NCI-H460 (cell line): ENCODE measurements at regions not wholly inside any gene's neighbourhood (a gene's known extent, or its start where the extent isn't known, plus 50 kb on each side); places are given as distances from the start of the nearest gene placed in this dataset.
"Not testable (repeated sequence)": the region's sequence is repeated elsewhere in the genome, so short reads cannot be mapped to it uniquely, and the experiment has no call there.

Source experiments
- DNase-seq: peaks from one replicate; pipeline ENCODE4 v3.0.0-alpha.2; 2016; ENCODE audit warnings: low read depth; ENCODE audit errors: extremely low read depth

DNA sequence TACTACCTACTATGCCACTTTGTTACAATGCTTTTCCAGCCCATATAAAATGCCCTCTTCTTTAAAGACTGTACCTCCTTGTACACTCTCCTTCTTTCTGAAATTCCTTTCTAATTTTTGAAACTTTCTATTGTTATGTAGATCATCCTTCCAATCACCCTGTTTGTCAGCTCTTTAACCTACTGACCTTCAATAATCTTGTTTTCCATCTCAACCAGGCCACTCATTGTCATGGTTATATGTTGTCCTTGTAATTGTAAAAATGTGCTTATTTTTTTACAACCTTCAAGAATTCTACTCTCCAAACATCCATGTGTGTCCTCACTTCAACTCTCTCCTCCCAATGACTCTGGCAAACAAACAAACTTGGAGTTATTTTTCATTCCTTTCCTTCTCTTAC is 1172.6 kb upstream of the CELF2 start:
- no peak for DNase-seq

DNA sequence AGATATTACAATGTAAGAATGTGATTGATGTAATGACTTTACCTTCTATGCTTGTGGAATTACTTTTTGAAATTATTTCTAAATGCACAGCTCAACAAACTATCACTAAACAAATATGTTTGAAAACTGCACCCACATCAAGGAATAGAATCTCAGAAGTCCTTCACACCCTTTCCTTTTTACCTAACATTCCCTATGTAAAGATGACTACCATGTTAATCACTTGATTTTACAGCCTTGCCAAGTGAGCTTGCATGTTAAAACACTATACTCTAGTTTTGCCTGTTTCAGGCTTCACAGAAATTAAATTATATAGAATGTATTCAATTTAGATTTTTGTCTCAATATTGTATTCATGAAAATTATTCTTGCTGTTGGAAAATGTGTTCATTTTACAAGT is 1169.4 kb upstream of the CELF2 start:
- no peak for DNase-seq

DNA sequence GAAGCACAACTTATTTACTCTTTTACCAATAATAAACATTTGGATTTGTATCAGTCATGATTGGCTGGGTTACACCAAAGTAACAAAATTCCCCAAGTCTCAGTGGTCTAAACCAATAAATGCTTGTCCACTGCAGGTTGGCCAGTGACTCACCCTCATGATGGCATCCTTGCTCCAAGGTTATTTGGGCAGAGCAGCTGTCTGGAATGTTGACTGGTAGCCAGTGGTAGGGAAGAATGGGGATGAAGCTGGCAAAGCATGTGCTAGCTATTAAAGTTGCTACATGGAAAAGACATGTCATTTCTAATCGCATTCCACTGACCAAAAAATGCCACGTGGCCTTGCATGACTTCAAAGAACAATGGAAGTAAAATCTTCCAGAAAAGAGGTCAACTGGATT is 1168.7 kb upstream of the CELF2 start:
- no peak for DNase-seq

DNA sequence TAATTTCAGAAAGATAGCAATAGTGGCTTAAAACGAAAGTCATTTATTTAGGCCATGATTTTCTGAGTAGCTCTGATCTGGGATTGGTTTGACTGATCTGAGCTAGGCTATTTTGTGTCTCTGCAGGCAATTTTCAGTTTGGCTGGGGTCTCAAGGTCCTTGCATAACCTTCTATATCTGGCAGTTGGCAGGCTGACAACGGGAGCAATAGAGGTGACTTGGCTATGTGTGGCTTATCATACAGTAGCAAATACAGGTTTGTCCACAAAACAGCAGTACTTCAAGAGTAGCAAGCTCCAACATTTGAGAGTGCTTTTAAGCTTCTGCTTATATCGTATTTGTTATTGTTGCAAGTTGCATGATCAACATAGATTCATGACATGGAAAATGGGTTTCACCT is 1167.3 kb upstream of the CELF2 start:
- DNase-seq: no peak

DNA sequence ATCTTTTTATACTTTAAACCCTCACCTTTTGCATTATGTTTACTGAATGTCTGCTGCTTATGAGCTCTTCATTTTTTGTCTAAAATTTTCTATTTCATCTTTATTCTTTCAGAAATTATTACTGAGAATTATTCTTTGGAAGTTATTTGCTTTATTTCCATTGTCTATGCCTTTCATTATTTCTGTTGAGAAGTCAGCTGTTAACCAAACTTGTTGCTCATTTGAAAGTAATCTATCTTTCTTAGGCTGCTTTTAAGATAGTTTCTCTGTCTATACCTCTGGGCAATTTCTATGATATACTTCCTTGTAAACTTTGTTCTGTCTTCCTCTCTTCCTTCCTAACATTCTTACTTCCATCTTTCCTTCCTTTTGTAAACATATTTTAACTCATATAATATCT is 1165.9 kb upstream of the CELF2 start:
- DNase-seq: no peak

DNA sequence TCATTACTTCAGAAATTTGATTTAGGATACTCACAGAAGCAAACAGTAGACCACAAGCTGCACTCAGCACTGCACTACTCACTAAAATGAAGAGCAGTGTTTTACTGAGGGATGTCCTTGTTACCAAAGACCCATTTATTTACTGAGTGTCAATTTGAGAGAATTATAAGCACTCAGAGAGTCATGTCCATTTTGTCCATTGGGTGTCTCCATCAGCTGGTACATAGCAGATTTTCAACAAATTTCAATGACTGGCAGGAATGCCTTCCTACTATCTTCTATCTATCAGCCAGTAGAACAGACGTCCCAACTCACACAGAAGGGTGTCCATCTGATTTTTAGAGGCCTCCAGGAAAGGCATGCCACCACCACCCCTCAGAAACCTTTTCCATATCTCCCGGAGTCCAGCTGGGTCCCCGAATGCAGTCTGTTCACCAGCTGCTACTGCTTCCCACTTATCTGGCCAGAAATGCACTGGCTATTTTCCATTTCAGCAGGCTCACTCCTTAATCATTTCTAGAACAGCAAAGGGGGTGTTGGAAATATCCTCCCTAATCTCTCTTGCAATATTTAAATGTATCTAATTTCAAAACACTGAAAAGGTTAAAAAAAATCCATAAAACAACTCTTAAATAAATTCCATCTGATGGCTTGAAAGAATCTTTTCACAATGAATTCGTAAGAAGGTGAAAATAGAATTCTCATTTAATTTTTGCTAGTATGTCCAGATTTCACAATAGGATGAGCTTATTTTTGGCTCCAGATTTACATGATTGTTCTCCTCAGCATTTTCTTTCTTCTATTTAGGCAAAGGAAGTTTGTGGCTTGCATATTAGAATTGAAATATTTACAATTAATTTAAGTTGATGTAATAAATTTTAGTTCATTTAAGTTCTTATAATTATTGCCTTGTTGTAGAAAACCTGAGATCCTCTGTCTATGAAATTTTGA is 1164.0 kb upstream of the CELF2 start:
- no peak for DNase-seq

DNA sequence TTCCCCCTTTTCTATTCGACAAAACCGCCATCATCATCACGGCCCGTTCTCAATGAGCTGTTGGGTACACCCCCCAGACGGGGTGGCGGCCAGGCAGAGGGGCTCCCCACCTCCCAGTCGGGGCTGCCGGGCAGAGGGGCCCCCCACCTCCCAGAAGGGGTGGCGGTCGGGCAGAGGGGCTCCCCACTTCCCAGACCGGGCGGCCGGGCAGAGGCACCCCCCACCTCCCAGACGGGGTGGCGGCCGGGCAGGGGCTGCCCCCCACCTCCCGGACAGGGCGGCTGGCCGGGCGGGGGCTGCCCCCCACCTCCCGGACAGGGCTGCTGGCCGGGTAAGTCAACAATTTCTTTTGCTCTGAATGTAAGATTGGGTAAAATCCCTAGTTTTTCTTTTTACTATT is 1162.2 kb upstream of the CELF2 start:
- not testable (repeated sequence) for DNase-seq

DNA sequence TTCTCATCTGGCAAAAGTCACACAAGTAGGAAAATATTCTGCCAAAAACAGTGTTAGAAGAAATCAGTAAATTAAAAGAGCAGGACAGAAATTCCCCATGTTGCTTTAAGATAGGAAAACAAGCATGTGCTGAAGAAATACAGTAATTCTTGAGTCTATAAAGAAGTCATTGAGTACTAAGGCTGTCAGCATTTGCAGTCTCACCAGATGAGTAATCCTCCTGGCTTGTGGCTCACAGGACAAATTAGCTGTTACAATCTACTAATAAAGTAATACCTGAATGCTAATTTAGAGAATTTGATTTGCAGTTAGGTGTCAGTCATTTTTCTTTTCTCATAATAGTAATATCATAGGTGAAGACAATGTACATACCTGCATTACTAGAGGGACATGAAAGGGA is 1158.9 kb upstream of the CELF2 start:
- DNase-seq: no peak

DNA sequence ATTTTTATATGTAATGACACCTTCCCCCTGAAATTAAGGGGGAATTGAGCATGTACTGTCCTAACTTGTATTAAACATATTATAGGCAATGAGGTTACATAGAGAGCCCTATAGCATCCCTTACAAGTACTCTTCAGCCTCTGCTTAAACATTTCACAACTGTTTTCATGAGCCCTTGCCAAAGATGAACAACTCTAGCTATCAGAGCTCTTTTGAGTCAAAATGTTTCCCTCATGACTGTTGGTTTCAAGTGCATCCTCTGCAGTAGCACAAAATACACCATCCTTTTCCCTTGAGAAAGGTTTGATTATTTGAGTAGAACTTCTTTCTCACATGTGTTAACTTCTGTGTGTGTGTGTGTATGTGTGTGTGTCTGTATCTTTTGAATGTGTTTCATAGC is 1157.6 kb upstream of the CELF2 start:
- DNase-seq: no peak

DNA sequence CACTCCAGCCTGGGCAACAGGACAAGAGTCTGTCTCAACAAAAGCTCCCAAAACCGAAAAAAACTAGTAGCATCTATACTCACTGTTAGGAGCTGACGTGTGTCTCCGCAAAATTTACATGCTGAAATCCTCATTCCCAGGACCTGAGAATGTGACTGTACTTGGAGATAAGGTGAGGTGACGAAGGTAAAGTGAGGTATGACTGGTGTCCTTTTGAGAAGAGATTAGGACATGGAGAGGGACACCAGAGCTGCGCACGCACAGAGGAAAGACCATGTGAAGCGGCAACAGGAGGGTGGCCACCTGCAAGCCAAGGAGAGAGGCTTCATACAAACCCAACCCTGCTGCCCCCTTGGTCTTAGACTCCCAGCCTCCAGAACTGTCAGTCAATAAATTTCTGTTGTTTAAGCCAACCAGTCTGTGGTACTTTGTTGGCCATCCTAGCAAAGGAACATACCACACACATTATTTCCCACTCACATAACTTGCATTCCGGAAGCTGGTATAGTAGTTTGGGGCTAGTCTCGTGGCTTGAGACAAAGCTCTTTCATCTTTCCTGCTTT is 1154.0 kb upstream of the CELF2 start:
- no peak for DNase-seq

DNA sequence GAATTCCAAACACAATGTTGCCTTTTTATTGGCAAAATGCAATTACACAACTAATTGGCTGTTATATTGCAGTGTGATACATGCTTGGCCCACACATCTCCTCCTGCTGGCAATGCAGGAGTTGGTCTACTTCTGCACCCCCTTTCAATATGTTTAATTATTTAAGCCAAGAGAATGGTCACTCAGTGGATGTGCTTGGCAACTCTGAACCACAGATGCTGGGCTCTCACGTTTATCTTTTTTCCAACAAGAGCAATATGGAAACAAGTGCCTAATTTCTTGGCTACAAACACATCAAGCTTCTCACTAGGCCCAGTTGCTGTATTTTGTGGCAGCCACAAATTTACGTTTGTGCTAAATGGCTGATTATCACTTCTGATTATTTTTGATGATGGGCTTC is 1149.2 kb upstream of the CELF2 start:
- no peak for DNase-seq

DNA sequence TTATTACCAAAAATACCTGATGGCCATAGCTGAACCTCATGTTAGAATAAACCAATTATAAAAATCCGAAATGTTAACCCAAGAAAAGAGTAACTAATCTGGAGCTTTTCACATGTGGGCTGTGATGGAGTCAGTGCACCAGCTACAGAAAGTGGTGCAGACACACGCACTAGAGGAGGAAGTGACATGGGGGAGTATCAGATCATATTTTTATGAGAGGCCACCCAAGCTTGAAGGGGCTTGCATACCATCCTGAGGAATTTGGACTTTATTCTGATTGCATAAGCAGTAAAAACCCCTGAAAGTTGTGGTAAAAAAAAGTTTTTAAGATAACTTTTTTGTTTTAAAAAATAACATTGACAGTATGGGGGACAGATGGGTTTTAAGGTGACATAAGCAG is 1148.5 kb upstream of the CELF2 start:
- no peak for DNase-seq

DNA sequence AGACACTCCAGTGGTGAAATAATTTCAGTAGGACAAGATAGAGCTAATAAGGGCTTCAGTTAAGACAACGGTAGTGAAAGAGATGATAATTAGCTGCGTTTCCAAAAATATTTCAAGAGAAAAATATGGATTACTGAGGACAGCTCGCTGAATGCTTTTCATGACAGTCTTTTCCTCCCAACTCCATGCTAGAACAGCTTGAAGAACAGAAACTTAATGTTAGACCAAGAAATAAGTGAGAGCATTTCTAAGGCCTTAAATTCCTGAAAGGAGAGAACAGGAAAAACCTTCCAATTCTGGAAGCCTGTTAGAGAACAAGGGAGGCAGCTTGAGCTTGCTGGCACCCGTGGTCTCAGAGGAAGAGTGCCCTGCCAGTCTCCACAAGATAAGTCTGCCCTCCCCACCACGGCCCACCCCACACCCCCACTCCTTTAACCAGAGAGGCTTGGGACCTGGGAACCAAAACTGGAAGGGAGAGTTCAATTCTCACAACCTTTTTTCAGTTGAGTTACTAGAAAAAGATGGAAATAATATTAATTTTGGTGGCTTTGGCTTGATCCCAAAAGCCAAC is 1148.0 kb upstream of the CELF2 start:
- no peak for DNase-seq

DNA sequence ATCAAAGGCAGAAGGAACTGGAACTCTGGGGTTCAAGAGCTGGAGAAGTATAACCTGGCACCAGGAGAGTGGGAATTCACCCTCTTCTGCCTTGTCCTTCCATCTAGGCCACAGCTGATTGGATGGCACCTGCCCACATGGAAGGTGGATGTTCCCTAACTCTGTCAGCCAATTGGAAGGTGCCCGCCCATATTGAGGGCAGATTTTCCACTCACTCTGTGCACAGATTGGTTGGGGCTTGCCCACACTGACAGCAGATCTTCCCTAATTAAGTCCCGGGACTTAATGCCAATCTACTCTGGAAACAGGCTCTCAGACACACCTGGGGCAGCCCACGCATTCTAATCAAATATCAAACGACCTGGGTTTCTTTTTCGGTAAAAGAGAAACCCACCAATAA is 1142.3 kb upstream of the CELF2 start:
- DNase-seq: no peak

DNA sequence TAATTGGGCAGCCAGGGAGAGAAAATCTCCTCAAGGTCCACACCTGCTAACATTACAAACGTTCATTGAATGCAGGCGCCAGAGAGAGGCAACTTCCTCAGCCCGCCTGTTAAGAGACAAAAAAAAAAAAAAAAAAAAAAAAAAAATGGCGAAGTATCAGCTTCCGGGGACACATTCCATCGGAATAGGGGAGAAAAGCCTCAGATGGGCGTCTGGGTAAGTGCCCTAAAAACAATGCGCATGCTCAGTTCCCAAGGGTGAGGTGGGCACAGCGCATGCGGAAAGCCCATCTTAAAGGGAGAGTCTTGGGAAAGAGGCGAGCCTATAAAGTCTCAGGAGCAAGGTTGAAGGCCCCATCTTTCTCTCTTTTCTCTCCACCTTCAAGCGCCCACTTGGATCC is 1139.7 kb upstream of the CELF2 start:
- DNase-seq: no peak

DNA sequence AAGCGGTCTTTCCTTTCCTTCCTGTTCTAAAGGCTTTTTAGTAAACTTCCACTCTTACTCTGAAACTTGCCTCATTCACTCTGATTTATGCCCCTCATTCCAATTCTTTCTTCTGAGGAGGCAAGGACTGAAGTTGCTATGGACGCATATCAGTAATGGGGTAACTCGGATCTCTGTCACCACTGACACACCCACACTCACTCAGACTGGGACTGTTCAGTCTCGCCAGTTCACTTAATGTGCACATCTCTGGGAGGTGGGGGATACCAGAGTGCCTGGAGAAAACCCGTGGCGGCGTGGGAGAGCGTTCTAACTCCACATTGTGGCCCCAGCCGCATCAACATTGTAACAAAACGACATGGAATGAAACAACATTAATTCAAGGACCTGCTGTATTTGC is 1139.3 kb upstream of the CELF2 start:
- no peak for DNase-seq

DNA sequence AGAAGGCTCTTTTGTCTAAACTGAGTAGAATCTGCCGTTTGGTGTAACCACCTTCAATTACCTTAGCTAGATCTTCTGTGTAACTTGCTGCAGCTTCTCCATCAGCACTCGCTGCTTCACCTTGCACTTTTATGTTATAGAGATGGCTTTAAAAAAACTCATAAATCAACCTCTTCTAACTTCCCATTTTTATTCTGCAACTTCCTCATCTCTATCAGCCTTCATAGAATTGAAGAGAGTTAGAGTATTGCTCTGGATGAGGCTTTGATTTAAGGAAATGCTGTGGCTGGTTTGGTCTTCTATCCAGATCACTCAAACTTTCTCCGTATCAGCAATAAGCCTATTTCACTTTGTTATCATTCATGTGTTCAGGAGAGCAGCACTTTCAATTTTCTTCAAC is 1131.9 kb upstream of the CELF2 start:
- no peak for DNase-seq

DNA sequence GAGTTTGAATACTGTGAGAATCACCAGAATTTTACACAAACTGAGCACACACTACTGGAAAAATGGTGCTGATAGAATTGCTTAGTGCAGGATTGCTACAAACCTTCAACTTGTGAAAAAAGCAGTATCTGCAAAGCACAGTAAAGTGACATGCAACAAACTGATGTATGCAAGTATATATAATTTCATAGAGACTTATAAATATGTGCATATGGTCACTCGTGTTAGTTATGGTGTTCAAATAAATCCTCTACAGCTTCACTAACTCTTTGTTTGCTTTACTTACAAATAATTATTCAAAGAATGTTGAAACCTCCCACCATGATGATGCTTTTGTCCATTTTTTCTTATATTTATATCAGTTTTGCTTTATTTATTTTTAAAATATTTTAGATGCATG is 1130.9 kb upstream of the CELF2 start:
- no peak for DNase-seq

DNA sequence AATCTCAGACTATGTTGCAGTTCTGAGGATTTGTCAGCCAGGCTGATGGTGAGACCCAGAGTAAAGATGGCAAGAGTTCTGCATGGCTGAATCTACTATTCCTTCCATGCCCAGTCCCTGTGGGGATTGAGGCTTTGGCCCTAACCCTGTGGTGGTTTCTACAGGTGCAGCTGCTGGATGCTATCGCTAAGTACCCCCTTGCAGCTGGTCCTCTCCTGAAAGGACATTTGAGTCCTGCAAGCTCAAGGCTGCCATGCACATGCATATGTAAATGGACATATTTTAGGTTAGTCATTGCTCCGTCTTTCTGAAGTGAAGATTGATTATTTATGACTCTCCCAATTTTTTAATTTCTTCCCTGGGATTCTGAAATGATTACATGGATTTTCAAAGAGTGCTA is 1122.2 kb upstream of the CELF2 start:
- DNase-seq: no peak

DNA sequence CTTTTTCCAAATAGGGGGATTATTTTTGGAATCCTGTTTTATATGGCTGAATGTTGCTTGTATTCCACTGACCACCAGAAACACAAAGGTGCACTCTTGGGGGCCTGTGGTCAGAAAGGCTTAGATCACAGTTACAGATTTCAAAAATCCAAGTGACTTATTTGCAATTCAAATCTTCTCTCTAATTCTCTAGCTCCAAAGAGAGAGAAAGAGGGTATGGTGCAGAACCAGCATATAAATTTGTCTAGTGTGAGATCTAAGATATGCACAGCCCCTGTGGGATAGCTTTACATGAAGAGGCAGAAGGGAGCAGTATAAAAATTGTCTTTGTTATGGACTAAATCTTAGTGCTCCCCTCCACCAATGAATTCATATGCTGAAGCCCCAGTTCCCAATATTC is 1121.7 kb upstream of the CELF2 start:
- DNase-seq: no peak

DNA sequence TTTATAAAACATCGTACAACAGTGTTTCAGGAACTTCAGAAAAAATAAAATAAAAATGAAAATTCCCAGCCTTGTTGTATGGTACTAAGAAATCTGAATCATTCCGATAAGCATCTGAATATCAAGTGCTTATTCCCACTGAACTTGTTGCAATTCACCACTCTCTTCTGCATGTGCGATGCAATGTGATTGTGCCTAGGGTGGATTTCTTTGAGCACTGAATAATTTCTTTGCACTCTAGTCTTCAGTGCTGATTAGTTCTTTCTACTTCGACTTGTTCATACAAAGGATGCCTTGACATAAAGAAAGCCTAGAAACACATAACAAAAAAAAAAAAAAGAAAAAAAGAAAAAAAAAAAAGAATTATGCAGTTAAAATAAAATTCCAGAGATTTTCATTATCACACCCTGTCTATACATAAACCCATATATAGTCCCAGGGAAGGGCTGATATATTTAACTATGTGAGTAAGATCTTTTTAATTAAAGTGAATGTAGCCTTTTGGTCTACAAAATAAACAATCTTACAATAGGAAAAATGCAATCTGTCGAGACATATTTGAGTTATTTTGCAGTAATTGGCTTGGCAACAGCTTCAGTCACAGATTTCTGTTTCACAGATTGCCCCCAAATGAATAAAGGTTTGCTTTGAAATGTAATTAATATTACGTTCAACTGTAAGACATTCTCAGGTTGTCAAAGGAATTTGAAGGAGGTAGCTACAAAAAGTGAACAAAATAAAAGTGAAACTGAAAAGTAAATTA is 1118.9 kb upstream of the CELF2 start:
- DNase-seq: no peak
